Large intestine (tissue), 3 donors: ENCODE measurements at regions not wholly inside any gene's neighbourhood (a gene's known extent, or its start where the extent isn't known, plus 50 kb on each side); places are given as distances from the start of the nearest gene placed in this dataset.
"Not testable (repeated sequence)": the region's sequence is repeated elsewhere in the genome, so short reads cannot be mapped to it uniquely, and the experiment has no call there.

Source experiments
- DNase-seq, 2 donors: peaks; one replicate each; pipeline versions ENCODE4 v3.0.0 to v3.0.0-alpha.2; 2013
- H3K27ac ChIP-seq: one replicate; pipeline ENCODE4 v1.5.1; 2013; ENCODE audit warnings: low read length
- H3K27me3 ChIP-seq: 2 replicates; pipeline ENCODE4 v1.6.1; 2013; ENCODE audit warnings: low read length; ENCODE audit not compliant: control insufficient read depth, insufficient read depth
- H3K36me3 ChIP-seq: 2 replicates; pipeline ENCODE4 v1.6.1; 2013; ENCODE audit warnings: low read length; ENCODE audit not compliant: control insufficient read depth, insufficient read depth
- H3K4me1 ChIP-seq: one replicate; pipeline ENCODE4 v1.6.1; 2013; ENCODE audit warnings: low read length; ENCODE audit not compliant: control insufficient read depth, insufficient read depth
- H3K4me3 ChIP-seq: one replicate; pipeline ENCODE4 v1.5.1; 2013; ENCODE audit warnings: low read length
- H3K9me3 ChIP-seq: one replicate; pipeline ENCODE4 v1.6.1; 2013; ENCODE audit warnings: mild to moderate bottlenecking, low read depth, low read length, moderate library complexity; ENCODE audit not compliant: control insufficient read depth
- WGBS: methylation state at CpG from one replicate; pipeline ENCODE4 v1.1.5; 2013; ENCODE audit warnings: low lambda C conversion rate; ENCODE audit not compliant: insufficient coverage; 5-methylcytosine and 5-hydroxymethylcytosine counted together

DNA sequence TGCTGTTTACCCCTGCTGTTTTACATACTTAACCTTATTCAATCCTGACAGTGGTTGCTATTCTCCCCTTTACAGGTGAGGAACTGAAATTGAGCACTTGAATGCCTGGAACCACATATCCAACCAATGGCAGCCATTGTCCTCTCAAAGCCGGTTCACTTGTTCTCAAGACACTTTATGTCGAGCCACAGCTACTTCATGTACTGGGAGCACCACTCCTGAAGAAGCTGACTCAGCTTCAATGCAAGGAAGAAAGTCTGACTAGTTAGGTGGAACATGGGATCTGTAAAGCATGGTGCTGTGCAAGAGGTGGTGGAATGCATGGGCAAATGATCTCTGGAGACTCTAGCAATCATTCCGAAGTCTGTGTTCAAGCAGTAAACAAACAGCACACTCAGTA is 113.9 kb upstream of the CPM start:
- H3K27ac ChIP-seq = no peak overlapping the region
- no peaks in the 10 kb centered on the region for H3K27me3 ChIP-seq
- H3K9me3 ChIP-seq = no peaks in the 10 kb centered on the region
- no peaks in the 10 kb centered on the region for H3K36me3 ChIP-seq
- WGBS = no CpG with 5 or more reads among the region's 3 CpGs
- H3K4me1 ChIP-seq = peaks cover 9% of the 10 kb centered on the region
- DNase-seq = peak in 1 of 2 donors; percentile 40
- no peak overlapping the region for H3K4me3 ChIP-seq

DNA sequence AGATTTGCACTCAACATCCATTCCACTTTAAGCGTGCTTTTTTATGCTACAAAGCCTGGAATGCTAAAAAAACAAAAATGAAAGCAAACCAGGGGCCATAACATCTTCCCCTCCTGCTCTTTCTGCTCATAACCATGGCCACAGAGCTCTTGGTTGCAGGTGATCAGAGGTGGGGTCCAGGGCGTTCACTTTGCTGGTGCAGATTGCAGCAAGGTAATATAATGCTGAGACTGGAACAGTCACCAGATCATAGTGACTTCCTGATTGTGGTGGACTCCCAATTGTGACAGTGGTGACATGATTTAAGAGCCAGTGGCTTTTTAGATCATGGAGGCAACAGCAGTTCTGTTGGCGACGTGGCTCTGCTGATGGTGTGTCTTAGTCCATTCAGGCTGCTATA is 115.0 kb upstream of the CPM start:
- Histone ChIP-seq H3K27me3 (no peaks in the 10 kb centered on the region), H3K36me3 (no peaks in the 10 kb centered on the region), H3K4me3 (no peak overlapping the region), H3K9me3 (no peaks in the 10 kb centered on the region), H3K4me1 (peaks cover 9% of the 10 kb centered on the region), H3K27ac (no peak overlapping the region)
- WGBS = no CpG with 5 or more reads among the region's 4 CpGs
- DNase-seq = no peak

DNA sequence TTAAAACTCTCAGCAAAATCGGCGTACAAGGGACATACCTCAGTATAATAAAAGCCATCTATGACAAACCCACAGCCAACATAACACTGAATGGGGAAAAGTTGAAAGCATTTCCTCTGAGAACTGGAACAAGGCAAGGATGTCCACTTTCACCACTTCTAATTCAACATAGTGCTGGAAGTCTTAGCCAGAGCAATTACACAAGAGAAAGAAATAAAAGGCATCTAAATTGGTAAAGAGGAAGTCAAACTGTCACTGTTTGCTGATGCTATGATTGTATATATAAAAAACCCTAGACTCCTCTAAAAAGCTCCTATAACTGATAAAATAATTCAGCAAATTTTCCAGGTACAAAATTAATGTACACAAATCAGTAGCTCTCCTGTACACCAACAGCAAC is 116.9 kb upstream of the CPM start:
- not testable (repeated sequence) for H3K36me3 ChIP-seq, H3K27ac ChIP-seq, DNase-seq, H3K4me3 ChIP-seq, H3K27me3 ChIP-seq, H3K9me3 ChIP-seq
- no CpG with 5 or more reads among the region's 2 CpGs for WGBS
- H3K4me1 ChIP-seq = peaks cover 18% of the 10 kb centered on the region

DNA sequence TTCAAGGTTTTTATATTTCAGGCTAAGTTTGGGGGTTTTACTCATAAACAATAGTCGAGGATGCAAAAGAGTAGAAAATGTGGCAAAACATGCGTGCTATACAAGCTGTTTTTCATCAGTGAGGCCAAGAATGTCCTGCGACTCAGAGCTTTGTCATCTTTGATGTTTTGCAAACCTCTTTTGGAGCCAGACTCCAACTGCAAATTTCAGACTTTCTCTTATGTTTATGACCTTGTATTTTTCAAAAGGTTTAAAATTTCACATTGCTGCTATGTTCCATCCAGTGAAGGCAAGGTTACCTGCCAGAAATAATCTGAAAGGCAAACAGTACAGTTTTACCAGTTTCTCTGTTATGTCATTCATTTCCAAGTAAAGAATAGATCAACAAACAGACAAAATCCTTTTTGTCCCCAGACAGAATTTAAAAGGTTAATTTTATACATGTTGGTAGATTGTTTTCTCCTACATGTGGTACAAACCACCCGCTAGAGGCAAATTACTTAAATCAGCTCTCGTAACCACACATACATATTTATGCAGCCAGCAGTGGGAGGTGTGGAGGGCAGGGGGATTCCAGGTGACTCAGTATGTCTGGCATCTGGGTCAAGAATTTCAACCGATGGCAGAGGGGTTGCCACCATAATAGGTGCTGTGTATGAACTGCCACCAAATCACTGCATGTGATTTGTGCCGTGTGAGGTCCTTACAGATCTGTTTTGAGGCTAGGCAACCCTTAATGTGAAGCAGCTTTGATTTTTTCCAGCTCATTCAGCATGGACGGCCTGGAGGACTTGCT is 119.8 kb upstream of the CPM start:
- no peaks in the 10 kb centered on the region for H3K36me3 ChIP-seq
- no peak overlapping the region for H3K4me3 ChIP-seq
- no peak for DNase-seq
- no CpG with 5 or more reads among the region's 8 CpGs for WGBS
- no peaks in the 10 kb centered on the region for H3K9me3 ChIP-seq
- H3K27ac ChIP-seq = no peak overlapping the region
- no peaks in the 10 kb centered on the region for H3K27me3 ChIP-seq
- peaks cover 9% of the 10 kb centered on the region for H3K4me1 ChIP-seq

DNA sequence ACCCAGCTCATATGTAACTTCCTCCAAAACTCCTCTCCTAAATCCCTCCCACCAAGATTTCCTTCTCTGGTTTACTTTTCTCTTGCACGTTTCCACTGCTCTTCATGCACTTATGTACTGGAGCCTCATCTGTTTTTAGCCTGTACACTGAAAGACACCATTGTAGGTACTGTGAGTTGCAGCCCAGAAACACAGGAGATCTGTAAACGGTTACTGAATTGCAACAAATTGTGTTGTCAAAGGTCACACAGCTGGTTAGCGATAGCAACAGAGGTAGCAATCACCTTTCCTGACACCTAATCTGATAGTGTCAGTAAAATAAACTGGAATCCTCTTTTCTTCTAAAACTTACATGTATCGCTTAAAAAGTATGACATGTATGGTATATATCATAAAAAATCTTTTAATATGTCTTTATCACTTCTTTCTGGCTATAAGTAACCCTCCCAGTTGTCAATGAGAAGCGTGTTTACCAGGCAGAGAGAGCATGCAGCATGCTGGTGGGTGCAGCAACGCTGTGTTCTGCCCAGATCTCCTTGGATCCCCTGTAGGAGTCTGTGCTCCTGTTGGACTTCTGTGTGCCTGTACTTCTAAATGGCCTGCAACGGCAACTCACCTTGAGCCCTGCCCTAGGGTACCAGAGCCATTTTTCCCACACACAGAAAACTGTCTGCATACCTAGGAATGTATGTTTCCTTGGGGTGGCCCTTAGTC is 121.5 kb upstream of the CPM start:
- peak in 1 of 2 donors; percentile 27 for DNase-seq
- Histone ChIP-seq H3K4me3 (no peak overlapping the region), H3K27me3 (no peaks in the 10 kb centered on the region), H3K4me1 (peaks cover 9% of the 10 kb centered on the region), H3K36me3 (no peaks in the 10 kb centered on the region), H3K27ac (no peak overlapping the region), H3K9me3 (no peaks in the 10 kb centered on the region)
- WGBS = 17% methylated on average over 1 of the region's 7 CpGs

DNA sequence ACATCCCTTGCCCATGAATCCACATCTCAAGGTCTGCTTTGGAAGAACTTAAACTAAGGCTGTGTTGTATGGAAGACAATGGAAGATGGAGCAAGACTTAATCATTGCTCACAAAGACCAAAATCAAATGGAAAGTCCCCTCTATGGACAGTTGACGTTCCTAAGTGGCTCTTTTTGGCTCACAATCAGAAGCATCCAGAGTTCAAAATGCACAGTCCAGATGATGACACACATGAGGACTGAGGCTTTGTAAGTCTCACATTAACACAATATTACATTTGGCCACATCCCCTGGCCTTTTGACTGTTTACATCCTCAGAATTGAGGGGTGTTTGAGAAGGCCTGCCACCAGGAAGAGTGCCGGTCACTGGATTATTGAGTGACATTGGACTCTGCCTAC is 122.3 kb upstream of the CPM start:
- Histone ChIP-seq H3K4me1 (peaks cover 9% of the 10 kb centered on the region), H3K36me3 (no peaks in the 10 kb centered on the region), H3K9me3 (no peaks in the 10 kb centered on the region), H3K4me3 (no peak overlapping the region), H3K27ac (no peak overlapping the region), H3K27me3 (no peaks in the 10 kb centered on the region)
- no peak for DNase-seq
- no CpG with 5 or more reads among the region's 2 CpGs for WGBS

DNA sequence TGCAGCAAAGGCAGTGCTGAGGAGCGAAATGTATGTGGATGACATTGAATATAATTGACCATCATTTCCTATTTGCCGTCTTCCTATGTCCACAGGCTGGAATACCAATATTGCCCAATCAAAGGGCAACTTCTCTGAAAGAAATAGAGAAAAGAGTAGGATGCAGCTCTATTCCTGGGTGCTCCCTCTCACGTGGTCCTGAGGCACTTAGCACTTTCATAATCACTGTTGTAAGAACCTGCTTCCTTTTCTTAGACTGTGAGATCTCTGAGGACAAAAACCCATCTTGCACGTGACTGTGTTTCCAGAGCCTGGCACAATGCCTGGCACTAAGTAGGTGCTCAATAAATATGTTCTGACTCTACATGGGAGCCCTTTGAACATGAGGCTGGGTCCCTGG is 122.7 kb upstream of the CPM start:
- no peak overlapping the region for H3K27ac ChIP-seq

DNA sequence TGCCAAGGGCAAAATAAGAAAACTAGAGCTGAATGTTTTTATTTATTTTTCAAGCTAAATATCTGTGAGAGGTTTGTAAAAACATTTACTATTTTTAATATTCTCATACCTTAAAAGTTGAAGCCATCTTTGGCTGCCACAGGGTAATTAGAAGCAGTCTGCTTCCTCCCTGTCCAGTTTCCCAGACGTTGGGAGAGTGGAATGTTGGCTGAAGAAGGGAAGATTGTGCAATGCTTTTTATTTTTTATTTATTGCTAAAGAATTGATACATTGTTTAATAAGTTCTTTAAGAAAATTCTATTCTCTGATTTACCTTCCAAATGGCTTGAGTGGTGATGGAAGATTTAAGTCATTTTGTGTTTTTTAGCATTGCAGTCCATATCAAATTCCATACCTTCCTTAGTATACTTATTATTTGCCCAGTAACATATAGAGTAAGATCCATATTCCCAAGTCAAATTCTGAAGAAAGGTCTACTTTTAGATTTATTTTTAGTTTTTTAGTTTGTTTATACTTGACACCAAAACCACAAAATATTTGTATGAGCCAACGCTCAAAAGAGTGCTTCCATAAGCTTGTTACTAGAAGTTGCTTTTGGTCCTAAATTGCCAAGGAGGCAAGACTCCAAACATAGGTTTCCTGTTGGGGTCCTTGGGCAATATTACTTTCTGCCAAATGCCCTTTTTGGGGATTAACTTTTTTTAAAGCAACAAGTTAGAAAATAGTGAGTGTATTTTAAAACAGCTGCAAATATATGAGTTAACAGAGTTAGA is 124.0 kb upstream of the CPM start:
- H3K27me3 ChIP-seq = no peaks in the 10 kb centered on the region
- H3K27ac ChIP-seq = no peak overlapping the region
- H3K4me1 ChIP-seq = peaks cover 9% of the 10 kb centered on the region
- no peaks in the 10 kb centered on the region for H3K36me3 ChIP-seq
- no CpG with 5 or more reads among the region's 2 CpGs for WGBS
- DNase-seq = no peak
- H3K9me3 ChIP-seq = no peaks in the 10 kb centered on the region
- H3K4me3 ChIP-seq = no peak overlapping the region

More for the DNA sequence above, 122.7 kb upstream of the CPM start:
- H3K9me3 ChIP-seq = no peaks in the 10 kb centered on the region
- no peak overlapping the region for H3K4me3 ChIP-seq
- H3K4me1 ChIP-seq = peaks cover 9% of the 10 kb centered on the region
- no peaks in the 10 kb centered on the region for H3K27me3 ChIP-seq
- DNase-seq = no peak
- no CpG with 5 or more reads among the region's 4 CpGs for WGBS
- no peaks in the 10 kb centered on the region for H3K36me3 ChIP-seq

DNA sequence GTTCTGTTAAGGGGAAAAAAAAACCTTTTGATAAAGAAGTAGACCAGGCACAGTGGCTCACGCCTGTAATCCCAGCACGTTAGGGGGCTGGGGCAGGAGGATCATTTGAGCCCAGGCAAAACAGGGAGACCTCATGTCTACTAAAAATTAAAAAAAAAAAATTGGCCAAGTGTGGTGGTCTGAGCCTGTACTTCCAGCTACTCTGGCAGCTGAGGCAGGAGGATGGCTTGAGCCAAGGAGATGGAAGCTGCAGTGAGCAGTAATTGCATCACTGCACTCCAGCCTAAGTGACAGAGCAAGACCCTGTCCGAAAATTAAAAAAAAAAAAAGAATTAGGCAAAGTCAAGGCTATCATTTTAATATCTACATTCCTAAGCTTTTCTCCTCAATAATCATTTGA is 124.8 kb upstream of the CPM start:
- no peak overlapping the region for H3K27ac ChIP-seq
- H3K4me1 ChIP-seq = peaks cover 9% of the 10 kb centered on the region
- no peaks in the 10 kb centered on the region for H3K9me3 ChIP-seq
- H3K4me3 ChIP-seq = no peak overlapping the region
- no peak for DNase-seq
- no peaks in the 10 kb centered on the region for H3K27me3 ChIP-seq
- H3K36me3 ChIP-seq = no peaks in the 10 kb centered on the region
- WGBS = 71% methylated on average over 1 of the region's 3 CpGs
